Upper lobe of left lung (tissue), 6 donors: ENCODE measurements at regions not wholly inside any gene's neighbourhood (a gene's known extent, or its start where the extent isn't known, plus 50 kb on each side); places are given as distances from the start of the nearest gene placed in this dataset.
A peak's percentile ranks its signal among the peaks of the same experiment; 100 is the strongest.

Experiments used
- ATAC-seq, 2 donors: fragments of 200-7000 bp; cut with Tn5 transposase; one replicate each; pipeline ENCODE4 v1.9.1; 2022; ENCODE audit warnings: mild to moderate bottlenecking in 2 of 2, moderate library complexity in 2 of 2; ENCODE audit not compliant: low FRiP score in 2 of 2
- DNase-seq, 2 donors: peaks; one replicate each; pipeline ENCODE4 v3.0.0-alpha.2; 2019 to 2020
- H3K27ac ChIP-seq, 4 donors: fragments of 200-600 bp; sonication (generic); one replicate each; pipeline ENCODE4 v1.5.1; 2016 to 2019
- H3K27me3 ChIP-seq, 4 donors: fragments of 200-600 bp; sonication (generic); one replicate each; pipeline ENCODE4 v1.5.1; 2017 to 2019
- H3K36me3 ChIP-seq, 4 donors: fragments of 200-600 bp; sonication (generic); one replicate each; pipeline ENCODE4 v1.5.1; 2016 to 2019
- H3K4me1 ChIP-seq, 4 donors: fragments of 200-600 bp; sonication (generic); one replicate each; pipeline ENCODE4 v1.5.1; 2018 to 2019
- H3K4me3 ChIP-seq, 4 donors: fragments of 200-600 bp; sonication (generic); one replicate each; pipeline ENCODE4 v1.5.1; 2017 to 2019; ENCODE audit warnings: mild to moderate bottlenecking in 2 of 4, moderate library complexity in 1 of 4
- H3K9me3 ChIP-seq, 4 donors: fragments of 200-600 bp; sonication (generic); one replicate each; pipeline ENCODE4 v1.5.1; 2018 to 2019
- EP300 ChIP-seq, 4 donors: sonication (generic); formaldehyde crosslinking; IDR thresholded peaks; one replicate each; pipeline ENCODE4 v1.5.1; 2017; ENCODE audit warnings: antibody characterized with exemption in 4 of 4, control low read depth in 2 of 4
- POLR2A ChIP-seq, 4 donors: fragments of 450-650 bp; IDR thresholded peaks; one replicate each; pipeline ENCODE4 v1.5.1; 2016 to 2017; ENCODE audit warnings: antibody characterized with exemption in 4 of 4, mild to moderate bottlenecking in 2 of 4
- POLR2AphosphoS5 ChIP-seq, 2 donors: sonication (generic); formaldehyde crosslinking; IDR thresholded peaks; one replicate each; pipeline ENCODE4 v1.5.1; 2017; ENCODE audit warnings: antibody characterized with exemption in 2 of 2
- WGBS, 2 donors: methylation state at CpG; one replicate each; pipeline ENCODE4 v1.1.5; 2017 to 2018; 5-methylcytosine and 5-hydroxymethylcytosine counted together
- TF ChIP-seq, protein P1 (sequence below), 6 experiments: fragments of 450-650 bp in 4 of 6; fragments of 200-600 bp in 2 of 6; sonication (generic) in 2 of 6; IDR thresholded peaks; one replicate each; pipeline ENCODE4 v1.5.1; 2016 to 2019; ENCODE audit warnings: antibody characterized with exemption in 6 of 6
- donor health status: DM: no; HTN: no; CAD: no; lungs with moderate emphysema.
- donor health status: DM: no; HTN: yes; CAD: no; lungs with severe emphysema.

DNA sequence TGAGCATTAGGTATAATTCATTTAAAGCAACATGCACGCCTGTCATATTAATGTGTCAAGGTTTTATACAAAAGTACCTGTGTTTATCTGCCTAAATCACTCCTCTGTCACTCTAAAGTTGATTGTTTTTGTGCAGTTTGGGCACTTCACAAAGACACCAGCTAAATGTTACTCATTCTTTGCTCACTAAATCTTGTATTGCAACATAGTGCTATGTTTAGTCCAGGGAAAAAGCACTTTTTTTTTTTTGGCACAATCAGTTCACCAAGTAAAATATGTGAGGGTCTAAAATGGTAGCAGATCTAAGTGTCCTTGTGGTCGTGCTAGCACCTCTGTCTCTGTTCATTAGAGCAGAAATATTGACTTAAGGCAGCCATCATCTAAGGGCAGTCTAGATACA is 2526.7 kb upstream of the PCDH20 start:
- H3K4me3 ChIP-seq = no peak overlapping the region

DNA sequence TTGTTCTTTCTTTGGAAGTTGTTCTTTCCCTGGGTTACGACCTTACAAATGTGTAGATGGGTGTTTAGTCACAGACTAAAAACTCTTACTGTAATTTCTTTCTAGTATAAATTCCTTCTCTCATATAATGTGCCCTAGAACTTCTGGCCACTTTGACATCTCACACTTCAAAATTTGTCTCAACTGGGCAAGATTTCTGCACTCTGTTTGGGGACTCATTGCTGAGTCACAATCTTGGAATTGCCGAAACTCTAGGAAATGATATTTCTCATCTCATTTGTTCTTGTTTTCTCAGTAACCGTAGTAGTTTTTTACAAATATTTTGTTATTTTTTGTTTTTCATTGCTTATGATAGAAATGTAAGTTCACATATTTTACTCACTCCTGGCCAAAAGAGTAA is 2523.2 kb upstream of the PCDH20 start:
- DNase-seq = no peak
- no peak for ATAC-seq
- no peak for TF ChIP-seq POLR2A (IDR thresholded peaks at IDR 0.05)
- TF ChIP-seq, protein P1, sequence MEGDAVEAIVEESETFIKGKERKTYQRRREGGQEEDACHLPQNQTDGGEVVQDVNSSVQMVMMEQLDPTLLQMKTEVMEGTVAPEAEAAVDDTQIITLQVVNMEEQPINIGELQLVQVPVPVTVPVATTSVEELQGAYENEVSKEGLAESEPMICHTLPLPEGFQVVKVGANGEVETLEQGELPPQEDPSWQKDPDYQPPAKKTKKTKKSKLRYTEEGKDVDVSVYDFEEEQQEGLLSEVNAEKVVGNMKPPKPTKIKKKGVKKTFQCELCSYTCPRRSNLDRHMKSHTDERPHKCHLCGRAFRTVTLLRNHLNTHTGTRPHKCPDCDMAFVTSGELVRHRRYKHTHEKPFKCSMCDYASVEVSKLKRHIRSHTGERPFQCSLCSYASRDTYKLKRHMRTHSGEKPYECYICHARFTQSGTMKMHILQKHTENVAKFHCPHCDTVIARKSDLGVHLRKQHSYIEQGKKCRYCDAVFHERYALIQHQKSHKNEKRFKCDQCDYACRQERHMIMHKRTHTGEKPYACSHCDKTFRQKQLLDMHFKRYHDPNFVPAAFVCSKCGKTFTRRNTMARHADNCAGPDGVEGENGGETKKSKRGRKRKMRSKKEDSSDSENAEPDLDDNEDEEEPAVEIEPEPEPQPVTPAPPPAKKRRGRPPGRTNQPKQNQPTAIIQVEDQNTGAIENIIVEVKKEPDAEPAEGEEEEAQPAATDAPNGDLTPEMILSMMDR (IDR thresholded peaks at IDR 0.05) = no peak
- TF ChIP-seq POLR2AphosphoS5 (IDR thresholded peaks at IDR 0.05) = no peak
- TF ChIP-seq EP300 (IDR thresholded peaks at IDR 0.05) = no peak
- H3K4me3 ChIP-seq = no peak overlapping the region
- 89 to 90% methylated on average over 3 of the region's 3 CpGs for WGBS, 2 donors
- no peak overlapping the region for H3K27ac ChIP-seq
- no peaks in the 10 kb centered on the region for H3K27me3 ChIP-seq
- H3K36me3 ChIP-seq = no peaks in the 10 kb centered on the region
- no peaks in the 10 kb centered on the region for H3K4me1 ChIP-seq
- H3K9me3 ChIP-seq = no peaks in the 10 kb centered on the region

More for the DNA sequence above, 2526.7 kb upstream of the PCDH20 start:
- WGBS, 2 donors = 59% methylated on average over 2 of the region's 2 CpGs
- no peak for TF ChIP-seq POLR2AphosphoS5 (IDR thresholded peaks at IDR 0.05)
- no peak for DNase-seq
- H3K27me3 ChIP-seq = no peaks in the 10 kb centered on the region
- no peaks in the 10 kb centered on the region for H3K9me3 ChIP-seq
- H3K36me3 ChIP-seq = no peaks in the 10 kb centered on the region
- H3K27ac ChIP-seq = no peak overlapping the region
- H3K4me1 ChIP-seq = no peaks in the 10 kb centered on the region
- no peak for ATAC-seq

DNA sequence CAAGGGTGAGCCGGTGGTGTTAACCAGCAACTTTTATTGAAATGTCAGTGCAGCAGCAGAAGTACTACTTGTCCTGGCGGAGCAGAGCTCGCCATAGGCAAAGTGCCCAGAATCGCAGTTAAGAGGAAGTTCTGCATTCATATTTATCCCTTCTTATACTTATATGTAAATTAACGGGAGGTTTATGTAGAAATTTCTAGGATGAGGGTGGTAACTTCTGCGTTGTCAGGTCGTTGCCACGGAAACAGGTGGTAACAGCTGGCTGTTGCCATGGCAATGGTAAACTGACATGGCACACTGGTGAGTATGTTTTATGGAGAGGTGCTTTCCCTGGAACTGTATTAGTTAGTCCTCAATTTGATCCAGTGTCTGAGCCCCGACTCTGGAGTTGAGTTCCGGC is 2494.9 kb upstream of the PCDH20 start:
- no peaks in the 10 kb centered on the region for H3K27me3 ChIP-seq
- TF ChIP-seq, protein P1 (IDR thresholded peaks at IDR 0.05) = no peak
- TF ChIP-seq EP300 (IDR thresholded peaks at IDR 0.05) (no peak), POLR2AphosphoS5 (IDR thresholded peaks at IDR 0.05) (no peak), POLR2A (IDR thresholded peaks at IDR 0.05) (no peak)
- no peaks in the 10 kb centered on the region for H3K4me1 ChIP-seq
- no peak overlapping the region for H3K27ac ChIP-seq
- H3K36me3 ChIP-seq = no peaks in the 10 kb centered on the region
- ATAC-seq (no peak), DNase-seq (no peak)
- 42 to 49% methylated on average over 10 of the region's 10 CpGs for WGBS, 2 donors
- no peaks in the 10 kb centered on the region for H3K9me3 ChIP-seq
- no peak overlapping the region for H3K4me3 ChIP-seq

DNA sequence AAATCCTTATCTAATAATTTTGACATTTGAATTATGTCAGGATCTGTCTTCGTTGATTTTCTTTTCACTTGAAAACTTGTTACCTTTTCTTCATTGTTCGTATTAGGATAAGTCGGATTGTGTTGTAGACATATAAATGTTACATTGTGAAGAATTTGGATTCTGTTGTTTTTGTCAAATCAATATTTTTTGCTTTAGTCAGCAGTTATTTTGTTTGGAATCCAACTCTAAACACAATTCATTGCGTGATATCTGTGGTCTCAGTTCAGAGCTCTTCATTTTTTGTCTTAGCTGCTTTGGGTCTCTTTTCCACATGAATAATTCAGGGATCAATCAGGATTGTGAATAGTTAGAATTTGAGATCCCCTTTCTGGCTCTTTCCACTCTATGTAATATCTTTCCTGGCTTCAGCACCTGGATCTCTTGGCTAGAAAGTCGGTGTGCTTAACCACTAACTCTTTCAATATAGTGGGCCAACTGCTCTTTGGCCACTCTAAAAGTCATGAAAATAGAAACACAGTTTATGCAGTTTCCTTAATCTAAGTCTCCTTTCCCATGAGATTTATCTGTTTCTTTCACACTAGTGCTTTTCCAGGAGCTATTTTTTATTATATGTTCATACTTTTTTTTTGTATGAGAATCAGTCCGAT is 2494.2 kb upstream of the PCDH20 start:
- no peak overlapping the region for H3K27ac ChIP-seq
- no peak overlapping the region for H3K4me3 ChIP-seq
- H3K27me3 ChIP-seq = no peaks in the 10 kb centered on the region
- no peak for TF ChIP-seq EP300 (IDR thresholded peaks at IDR 0.05)
- no peak for TF ChIP-seq POLR2A (IDR thresholded peaks at IDR 0.05)
- no peak for TF ChIP-seq POLR2AphosphoS5 (IDR thresholded peaks at IDR 0.05)
- TF ChIP-seq, protein P1 (IDR thresholded peaks at IDR 0.05) = no peak
- no peaks in the 10 kb centered on the region for H3K4me1 ChIP-seq
- no peaks in the 10 kb centered on the region for H3K9me3 ChIP-seq
- 84% methylated on average over 6 of the region's 6 CpGs for WGBS, 2 donors
- ATAC-seq = no peak
- no peak for DNase-seq
- H3K36me3 ChIP-seq = no peaks in the 10 kb centered on the region

DNA sequence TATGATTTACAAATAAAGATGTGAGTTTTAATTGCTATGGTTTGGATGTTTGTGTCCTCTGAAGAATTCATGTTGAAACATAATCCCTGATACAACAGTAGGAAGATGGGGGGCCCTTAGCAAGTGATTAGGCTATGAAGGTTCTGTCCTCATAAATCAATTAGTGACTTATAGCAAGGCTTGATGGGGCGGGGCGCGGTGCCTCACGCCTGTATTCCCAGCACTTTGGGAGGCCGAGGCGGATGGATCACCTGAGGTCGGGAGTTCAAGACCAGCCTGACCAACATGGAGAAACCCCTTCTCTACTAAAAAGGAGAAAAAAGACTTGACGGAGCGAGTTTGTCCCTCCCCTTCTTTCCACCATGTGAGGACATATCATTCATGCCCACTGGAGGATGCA is 2486.5 kb upstream of the PCDH20 start:
- ATAC-seq = no peak
- H3K4me1 ChIP-seq = no peaks in the 10 kb centered on the region
- H3K36me3 ChIP-seq = no peaks in the 10 kb centered on the region
- no peaks in the 10 kb centered on the region for H3K9me3 ChIP-seq
- H3K27me3 ChIP-seq = no peaks in the 10 kb centered on the region
- TF ChIP-seq POLR2AphosphoS5 (IDR thresholded peaks at IDR 0.05) (no peak), POLR2A (IDR thresholded peaks at IDR 0.05) (no peak), EP300 (IDR thresholded peaks at IDR 0.05) (no peak)
- TF ChIP-seq, protein P1 (IDR thresholded peaks at IDR 0.05) = no peak
- DNase-seq = peak in 1 of 2 donors; percentile 41
- 84 to 89% methylated on average over 9 of the region's 9 CpGs for whole genome bisulfite sequencing, 2 donors
- H3K4me3 ChIP-seq = no peak overlapping the region
- H3K27ac ChIP-seq = no peak overlapping the region
